HG03060 (cell line): ENCODE measurements at regions not wholly inside any gene's neighbourhood (a gene's known extent, or its start where the extent isn't known, plus 50 kb on each side); places are given as distances from the start of the nearest gene placed in this dataset.
"Not testable (repeated sequence)": the region's sequence is repeated elsewhere in the genome, so short reads cannot be mapped to it uniquely, and the experiment has no call there.

Experiments
- ATAC-seq: cut with Tn5 transposase; IDR thresholded peaks from one replicate; pipeline ENCODE4 v1.9.1; 2021; ENCODE audit warnings: low read depth, moderate number of reproducible peaks; ENCODE audit not compliant: unreplicated experiment

DNA sequence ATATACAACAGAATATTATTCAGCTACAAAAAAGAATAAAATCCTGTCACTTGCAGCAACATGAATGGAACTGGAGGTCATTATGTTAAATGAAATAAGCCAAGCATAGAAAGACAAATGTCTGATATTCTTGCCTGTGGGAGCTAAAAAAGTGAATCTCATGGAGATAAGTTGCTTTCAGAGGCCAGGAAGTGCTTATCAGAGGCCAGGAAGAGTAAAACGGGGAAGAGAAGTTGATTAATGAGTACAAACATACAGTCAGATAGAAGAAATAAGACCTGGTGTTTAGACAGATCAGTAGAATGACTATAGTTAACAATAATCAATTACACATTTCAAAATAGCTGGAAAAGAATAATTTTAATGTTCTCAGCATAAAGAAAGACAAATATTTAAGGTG lies 54.4 kb upstream of the CPHXL start:
- ATAC-seq, result no peak

GRCh38 chr16:75781683-75782343 lies 55.5 kb upstream of the CPHXL start:
- ATAC-seq, result no peak

DNA sequence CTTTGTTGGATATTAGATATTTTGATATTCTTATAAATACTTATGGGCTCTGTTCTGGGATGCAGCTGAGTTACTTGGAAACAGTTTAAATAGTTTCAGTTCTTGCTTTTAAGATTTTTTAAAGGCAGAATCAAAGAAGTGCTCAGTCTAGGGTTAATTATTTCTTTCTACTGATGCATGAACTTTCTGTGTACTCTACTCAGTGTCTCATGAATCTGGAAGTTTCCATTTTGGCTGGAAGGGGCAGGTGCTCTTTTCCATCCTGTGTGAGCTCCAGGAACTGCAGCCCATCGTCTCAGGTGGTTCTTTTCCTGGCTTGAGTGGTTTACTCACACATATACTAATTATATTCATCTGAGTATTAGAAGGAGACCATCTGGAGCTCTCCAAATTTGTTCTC lies 61.1 kb upstream of the CPHXL start:
- ATAC-seq, result no peak

GRCh38 chr16:75789237-75789636 lies 62.9 kb upstream of the CPHXL start:
- no peak for ATAC-seq

DNA sequence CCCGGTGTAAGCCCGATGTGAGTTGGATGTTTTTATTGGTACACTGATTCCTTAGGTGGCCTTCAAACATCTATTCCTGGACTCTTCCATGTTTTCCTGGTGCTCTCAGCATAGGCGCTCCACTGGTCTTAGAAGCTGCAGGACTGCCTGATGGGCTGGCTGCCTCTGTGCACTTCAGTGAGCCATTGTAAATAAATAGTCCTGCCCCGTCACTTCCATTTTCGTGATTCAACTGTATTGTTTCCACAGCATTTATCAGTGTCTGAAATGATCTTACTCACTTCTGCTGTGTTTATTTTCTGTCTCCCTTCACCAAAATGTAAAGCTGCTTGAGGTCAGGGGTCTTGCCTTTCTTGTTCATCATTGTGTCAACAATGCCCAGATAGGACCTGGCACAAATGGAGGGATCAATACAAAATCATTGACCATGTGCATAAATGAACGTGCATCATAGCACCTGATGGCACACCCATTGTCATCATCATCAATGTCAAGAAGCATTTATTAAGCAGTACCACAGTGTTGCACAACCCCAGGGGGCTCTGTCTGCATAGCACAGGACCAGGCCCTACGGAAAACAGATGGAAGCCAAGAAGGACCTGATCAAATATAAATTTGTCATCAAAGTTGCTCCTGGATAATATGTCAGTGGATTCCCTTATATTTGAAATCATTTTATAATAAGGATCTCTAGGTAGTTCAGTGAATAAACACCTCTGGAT lies 66.6 kb upstream of the CPHXL start:
- no peak for ATAC-seq

DNA sequence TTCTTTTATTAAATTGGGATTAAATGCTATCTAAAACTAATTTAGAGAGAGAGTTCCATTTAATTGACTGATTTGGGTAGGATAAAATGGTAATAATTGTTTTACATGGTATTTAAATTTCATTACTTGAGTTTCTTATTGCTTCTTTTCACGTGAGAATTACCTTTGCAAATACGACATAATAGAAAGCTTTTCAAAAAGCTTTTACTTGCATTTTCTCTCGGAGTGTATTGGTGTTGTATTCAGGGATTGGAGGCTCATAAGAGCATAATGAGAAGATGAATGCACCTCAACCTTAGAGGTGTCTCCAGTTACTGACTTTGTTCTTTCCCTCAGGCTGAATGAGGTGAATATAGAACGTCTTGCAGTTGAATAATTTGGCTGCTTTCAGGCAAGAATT lies 67.4 kb upstream of the CPHXL start:
- ATAC-seq, result no peak

GRCh38 chr16:75794426-75794825 lies 68.1 kb upstream of the CPHXL start:
- ATAC-seq, result peak; percentile 46

- no peak for ATAC-seq
Observed at GRCh38 chr16:75798714-75799113, 72.4 kb upstream of the CPHXL start.

DNA sequence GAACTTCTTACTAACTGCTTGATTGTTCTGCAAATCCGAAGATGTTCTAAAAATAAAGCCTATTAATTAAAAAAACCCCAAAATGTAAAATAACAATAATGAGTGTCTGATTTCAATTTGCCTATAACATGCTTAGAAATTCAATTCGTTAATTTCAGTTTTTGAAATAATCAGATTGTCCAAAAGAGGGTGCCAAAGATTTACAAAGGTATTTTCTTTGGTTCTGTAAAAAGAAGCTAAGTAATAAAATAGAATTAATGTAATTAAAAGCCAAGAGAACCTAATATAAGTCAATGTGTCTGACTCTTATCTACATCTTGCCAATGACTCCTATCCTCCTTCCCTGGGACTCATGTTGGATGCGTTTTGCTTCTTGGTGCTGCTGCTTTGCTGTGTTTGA lies 75.0 kb upstream of the CPHXL start:
- ATAC-seq, result no peak

- ATAC-seq, result no peak
Observed at GRCh38 chr16:75803753-75804152, 77.5 kb upstream of the CPHXL start.

- ATAC-seq, result no peak
Observed at GRCh38 chr16:75804368-75804767, 78.1 kb upstream of the CPHXL start.

- no peak for ATAC-seq
Observed at GRCh38 chr16:75805946-75806345, 79.7 kb upstream of the CPHXL start.

GRCh38 chr16:75806487-75806886 lies 80.2 kb upstream of the CPHXL start:
- no peak for ATAC-seq

DNA sequence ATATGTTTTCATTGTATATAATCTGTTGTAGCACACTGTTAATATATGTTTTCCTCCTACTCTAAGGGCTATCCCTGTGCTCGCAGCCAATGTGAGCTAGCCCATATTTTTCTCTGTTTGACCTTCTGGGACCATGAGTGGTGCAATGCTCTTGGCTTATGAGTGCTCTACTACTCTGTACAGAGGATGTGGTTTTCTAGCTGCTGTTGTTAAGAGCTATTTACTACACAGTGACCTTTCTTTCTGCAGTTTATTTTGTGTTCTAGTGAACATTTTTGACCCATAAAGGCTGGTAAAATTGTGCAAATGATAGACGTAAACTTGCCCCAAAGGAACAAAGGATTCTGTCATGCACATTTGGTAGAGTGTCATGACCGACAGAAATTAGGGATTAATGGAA lies 84.1 kb upstream of the CPHXL start:
- ATAC-seq, result no peak

- no peak for ATAC-seq
Observed at GRCh38 chr16:75811020-75811634, 84.8 kb upstream of the CPHXL start.

GRCh38 chr16:75818491-75818890 lies 92.2 kb upstream of the CPHXL start:
- no peak for ATAC-seq

DNA sequence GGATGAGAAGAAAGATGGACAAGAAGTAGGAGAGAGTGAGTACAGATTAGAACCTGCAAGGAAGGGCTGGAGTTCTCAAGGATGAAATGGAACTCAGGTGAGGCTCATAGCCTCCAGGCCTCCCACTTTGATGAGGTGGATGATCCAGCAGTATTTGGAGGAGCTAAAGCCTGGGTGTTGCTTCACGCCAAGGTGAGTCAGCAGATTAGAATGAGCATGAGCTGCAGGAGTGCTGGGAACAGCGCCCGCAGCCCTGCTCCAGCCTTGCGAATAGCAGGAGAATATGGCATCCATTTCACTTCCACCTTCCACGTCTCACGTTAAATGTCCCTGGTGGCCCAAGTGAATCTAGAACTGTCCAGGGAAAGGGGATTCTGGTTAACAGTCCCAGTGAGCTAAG lies 94.4 kb upstream of the CPHXL start:
- ATAC-seq, result no peak

- ATAC-seq, result no peak
Observed at GRCh38 chr16:75821117-75821516, 94.8 kb upstream of the CPHXL start.

- ATAC-seq, result not testable (repeated sequence)
Observed at GRCh38 chr16:75825750-75826149, 99.5 kb upstream of the CPHXL start.

DNA sequence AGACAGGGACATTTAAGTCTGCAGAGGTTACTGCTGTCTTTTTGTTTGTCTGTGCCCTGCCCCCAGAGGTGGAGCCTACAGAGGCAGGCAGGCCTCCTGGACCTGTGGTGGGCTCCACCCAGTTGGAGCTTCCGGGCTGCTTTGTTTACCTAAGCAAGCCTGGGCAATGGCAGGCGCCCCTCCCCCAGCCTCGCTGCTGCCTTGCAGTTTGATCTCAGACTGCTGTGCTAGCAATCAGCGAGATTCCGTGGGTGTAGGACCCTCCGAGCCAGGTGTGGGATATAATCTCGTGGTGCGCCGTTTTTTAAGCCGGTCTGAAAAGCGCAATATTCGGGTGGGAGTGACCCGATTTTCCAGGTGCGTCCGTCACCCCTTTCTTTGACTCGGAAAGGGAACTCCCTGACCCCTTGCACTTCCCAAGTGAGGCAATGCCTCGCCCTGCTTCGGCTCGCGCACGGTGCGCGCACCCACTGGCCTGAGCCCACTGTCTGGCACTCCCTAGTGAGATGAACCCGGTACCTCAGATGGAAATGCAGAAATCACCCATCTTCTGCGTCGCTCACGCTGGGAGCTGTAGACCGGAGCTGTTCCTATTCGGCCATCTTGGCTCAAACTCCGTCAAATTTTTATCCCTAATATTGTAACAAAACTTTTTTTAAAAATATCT lies 101.2 kb upstream of the CPHXL start:
- ATAC-seq, result not testable (repeated sequence)

GRCh38 chr16:75833385-75833784 lies 107.1 kb upstream of the CPHXL start:
- ATAC-seq, result not testable (repeated sequence)
